Astrocyte (in vitro differentiated cells and primary cell): ENCODE measurements at regions not wholly inside any gene's neighbourhood (a gene's known extent, or its start where the extent isn't known, plus 50 kb on each side); places are given as distances from the start of the nearest gene placed in this dataset.

ENCODE experiments used
- DNase-seq: peaks from one replicate; pipeline ENCODE4 v3.0.0-alpha.2; 2010; ENCODE audit warnings: low read depth
- FAIRE-seq: peaks from 2 replicates; lab custom pipeline; 2011; peaks lifted over from hg19 to GRCh38; lab: Jason Lieb, UNC
- H2AFZ ChIP-seq: 2 replicates; pipeline ENCODE4 v1.6.0; 2012; ENCODE audit warnings: low read depth, low read length, inconsistent platforms
- H3K27ac ChIP-seq: 2 replicates; pipeline ENCODE4 v1.5.1; 2011; ENCODE audit warnings: low read depth, low read length, inconsistent platforms
- H3K27me3 ChIP-seq: 2 replicates; pipeline ENCODE4 v1.6.0; 2011; ENCODE audit warnings: low read length, inconsistent platforms; ENCODE audit not compliant: insufficient read depth
- H3K36me3 ChIP-seq: 2 replicates; pipeline ENCODE4 v1.5.1; 2011; ENCODE audit warnings: low read length, inconsistent platforms; ENCODE audit not compliant: insufficient read depth
- H3K4me1 ChIP-seq: 2 replicates; pipeline ENCODE4 v1.5.1; 2011; ENCODE audit warnings: low read length, inconsistent platforms; ENCODE audit not compliant: insufficient read depth
- H3K4me2 ChIP-seq: 2 replicates; pipeline ENCODE4 v1.6.0; 2012; ENCODE audit warnings: low read length, inconsistent platforms
- H3K4me3 ChIP-seq: 2 replicates; pipeline ENCODE4 v1.5.1; 2011; ENCODE audit warnings: low read depth, mild to moderate bottlenecking, low read length, inconsistent platforms; ENCODE audit not compliant: insufficient read depth
- H3K79me2 ChIP-seq: 2 replicates; pipeline ENCODE4 v1.6.0; 2012; ENCODE audit warnings: mild to moderate bottlenecking, low read length, inconsistent platforms; ENCODE audit not compliant: insufficient read depth
- H3K9ac ChIP-seq: 2 replicates; pipeline ENCODE4 v1.6.0; 2012; ENCODE audit warnings: mild to moderate bottlenecking, low read length, inconsistent platforms
- H3K9me3 ChIP-seq: 2 replicates; pipeline ENCODE4 v1.5.1; 2012; ENCODE audit warnings: low read depth, mild to moderate bottlenecking, low read length, inconsistent platforms; ENCODE audit not compliant: insufficient read depth
- H4K20me1 ChIP-seq: 2 replicates; pipeline ENCODE4 v1.6.0; 2012; ENCODE audit warnings: low read length, inconsistent platforms; ENCODE audit not compliant: insufficient read depth
- H3K27ac Mint-ChIP-seq: one replicate; pipeline ENCODE4 v1.8.0; 2021; ENCODE audit warnings: mild to moderate bottlenecking, mixed read lengths; ENCODE audit not compliant: unreplicated experiment
- H3K27me3 Mint-ChIP-seq: one replicate; pipeline ENCODE4 v1.8.0; 2021; ENCODE audit warnings: low read depth, mixed read lengths; ENCODE audit not compliant: unreplicated experiment
- H3K36me3 Mint-ChIP-seq: one replicate; pipeline ENCODE4 v1.8.0; 2021; ENCODE audit warnings: low read depth, mixed read lengths; ENCODE audit not compliant: unreplicated experiment
- H3K4me1 Mint-ChIP-seq: one replicate; pipeline ENCODE4 v1.8.0; 2021; ENCODE audit warnings: low read depth, mixed read lengths; ENCODE audit not compliant: unreplicated experiment
- H3K4me3 Mint-ChIP-seq: one replicate; pipeline ENCODE4 v1.8.0; 2021; ENCODE audit warnings: mild to moderate bottlenecking, moderate library complexity, mixed read lengths; ENCODE audit not compliant: unreplicated experiment
- H3K9me3 Mint-ChIP-seq: one replicate; pipeline ENCODE4 v1.8.0; 2021; ENCODE audit warnings: mild to moderate bottlenecking, mixed read lengths; ENCODE audit not compliant: unreplicated experiment
- CTCF ChIP-seq: IDR thresholded peaks from 2 replicates; pipeline ENCODE4 v1.5.1; 2011; ENCODE audit warnings: low read depth, mild to moderate bottlenecking, inconsistent platforms, low read length, moderate library complexity; ENCODE audit not compliant: insufficient read depth
- EZH2 ChIP-seq: IDR thresholded peaks from 2 replicates; pipeline ENCODE4 v1.6.1; 2012; ENCODE audit warnings: mild to moderate bottlenecking, low read length, inconsistent platforms; ENCODE audit not compliant: insufficient read depth

GRCh38 chr6:121901432-121901831 is 466.0 kb downstream of the GJA1 start:
- no peaks in the 10 kb centered on the region for H3K79me2 ChIP-seq
- no peak overlapping the region for H2AFZ ChIP-seq
- no peak for TF ChIP-seq CTCF
- TF ChIP-seq EZH2 = no peak
- Mint-ChIP-seq H3K36me3 (no peaks in the 10 kb centered on the region), H3K9me3 (no peaks in the 10 kb centered on the region), H3K27me3 (no peaks in the 10 kb centered on the region), H3K4me1 (peaks cover 10% of the 10 kb centered on the region), H3K4me3 (no peak overlapping the region), H3K27ac (no peak overlapping the region)
- no peak overlapping the region for H3K4me2 ChIP-seq
- H3K27ac ChIP-seq = no peak overlapping the region
- FAIRE-seq (no peak), DNase-seq (no peak)
- no peaks in the 10 kb centered on the region for H3K9me3 ChIP-seq
- H3K4me3 ChIP-seq = no peak overlapping the region
- H3K9ac ChIP-seq = no peak overlapping the region
- H3K4me1 ChIP-seq = peaks cover 5% of the 10 kb centered on the region
- H3K27me3 ChIP-seq = no peaks in the 10 kb centered on the region
- H3K36me3 ChIP-seq = no peaks in the 10 kb centered on the region
- no peaks in the 10 kb centered on the region for H4K20me1 ChIP-seq

- Histone ChIP-seq H2AFZ (no peak overlapping the region), H3K27ac (no peak overlapping the region), H3K27me3 (no peaks in the 10 kb centered on the region), H4K20me1 (no peaks in the 10 kb centered on the region), H3K4me1 (no peaks in the 10 kb centered on the region), H3K9ac (no peak overlapping the region), H3K36me3 (no peaks in the 10 kb centered on the region), H3K9me3 (no peaks in the 10 kb centered on the region), H3K79me2 (no peaks in the 10 kb centered on the region), H3K4me2 (no peak overlapping the region), H3K4me3 (no peak overlapping the region)
- TF ChIP-seq CTCF = no peak
- no peak for TF ChIP-seq EZH2
- H3K4me1 Mint-ChIP-seq = peaks cover 2% of the 10 kb centered on the region
- no peak overlapping the region for H3K27ac Mint-ChIP-seq
- no peak overlapping the region for H3K4me3 Mint-ChIP-seq
- FAIRE-seq (no peak), DNase-seq (no peak)
- no peaks in the 10 kb centered on the region for H3K36me3 Mint-ChIP-seq
- H3K27me3 Mint-ChIP-seq = no peaks in the 10 kb centered on the region
- H3K9me3 Mint-ChIP-seq = peaks cover 11% of the 10 kb centered on the region
Measured at GRCh38 chr6:121904559-121904958, 469.1 kb downstream of the GJA1 start.

GRCh38 chr6:121912905-121913304 is 477.5 kb downstream of the GJA1 start:
- H3K27ac Mint-ChIP-seq = no peak overlapping the region
- no peaks in the 10 kb centered on the region for H3K36me3 Mint-ChIP-seq
- no peaks in the 10 kb centered on the region for H3K27me3 Mint-ChIP-seq
- no peaks in the 10 kb centered on the region for H3K4me1 ChIP-seq
- FAIRE-seq (peak; percentile 20), DNase-seq (peak; percentile 19)
- peaks cover 11% of the 10 kb centered on the region for H3K9me3 Mint-ChIP-seq
- no peak for TF ChIP-seq CTCF
- no peak overlapping the region for H3K9ac ChIP-seq
- no peaks in the 10 kb centered on the region for H3K9me3 ChIP-seq
- H3K4me2 ChIP-seq = no peak overlapping the region
- H3K4me3 ChIP-seq = no peak overlapping the region
- H3K36me3 ChIP-seq = no peaks in the 10 kb centered on the region
- no peak overlapping the region for H2AFZ ChIP-seq
- no peaks in the 10 kb centered on the region for H3K4me1 Mint-ChIP-seq
- H4K20me1 ChIP-seq = no peaks in the 10 kb centered on the region
- no peak overlapping the region for H3K27ac ChIP-seq
- H3K4me3 Mint-ChIP-seq = no peak overlapping the region
- no peaks in the 10 kb centered on the region for H3K79me2 ChIP-seq
- no peaks in the 10 kb centered on the region for H3K27me3 ChIP-seq
